B cell (primary cell): ENCODE measurements at regions not wholly inside any gene's neighbourhood (a gene's known extent, or its start where the extent isn't known, plus 50 kb on each side); places are given as distances from the start of the nearest gene placed in this dataset.

Source experiments
- ATAC-seq: fragments of 200-7000 bp; cut with Tn5 transposase; one replicate; pipeline ENCODE4 v1.10.0; 2021; ENCODE audit warnings: low read depth, mild to moderate bottlenecking, moderate number of reproducible peaks, moderate library complexity
- CTCF ChIA-PET: fragments of 350-600 bp; sonication (Branson Sonifier 250); formaldehyde crosslinking; loops from one replicate; lab custom pipeline; 2021; ENCODE audit warnings: antibody characterized with exemption, inconsistent platforms; lab: Charles Lee
- POLR2A ChIA-PET: fragments of 350-600 bp; sonication (Branson Sonifier 250); formaldehyde crosslinking; loops from one replicate; lab custom pipeline; 2021; ENCODE audit warnings: antibody characterized with exemption; lab: Charles Lee
- DNase-seq: peaks from one replicate; pipeline ENCODE4 v3.0.0; 2013
- H2AFZ ChIP-seq: 2 replicates; pipeline ENCODE4 v1.6.1; 2012; ENCODE audit warnings: mild to moderate bottlenecking, low read depth, low read length; ENCODE audit not compliant: insufficient read depth, poor library complexity, severe bottlenecking
- H3K27ac ChIP-seq, 2 donors: 1 replicate in 1 of 2; 2 replicates in 1 of 2; pipeline ENCODE4 v1.5.1; 2012 to 2013; ENCODE audit warnings: low read length in 2 of 2, mild to moderate bottlenecking in 2 of 2, moderate library complexity in 1 of 2
- H3K27me3 ChIP-seq, 4 experiments: fragments of 200-600 bp in 1 of 4; sonication (generic) in 1 of 4; replicated peaks in 1 of 4; 1 replicate in 2 of 4; 2 replicates in 2 of 4; pipeline versions ENCODE4 v1.6.1 to v1.7.0; 2013 to 2016; ENCODE audit warnings: low read length in 3 of 4, mild to moderate bottlenecking in 2 of 4, mixed read lengths in 1 of 4, moderate library complexity in 1 of 4; ENCODE audit not compliant: insufficient read depth in 4 of 4, control insufficient read depth in 3 of 4; ENCODE audit errors: control extremely low read depth in 1 of 4
- H3K36me3 ChIP-seq, 2 experiments: replicated peaks in 1 of 2; 1 replicate in 1 of 2; 2 replicates in 1 of 2; pipeline versions ENCODE4 v1.6.1 to v1.7.1; 2013; ENCODE audit warnings: low read length in 1 of 2; ENCODE audit not compliant: insufficient read depth in 2 of 2, control insufficient read depth in 1 of 2; ENCODE audit errors: control extremely low read depth in 1 of 2, extremely low read depth in 1 of 2
- H3K4me1 ChIP-seq, 2 donors: fragments of 200-600 bp in 1 of 2; sonication (generic) in 1 of 2; 1 replicate in 1 of 2; 2 replicates in 1 of 2; pipeline versions ENCODE4 v1.5.1 to v1.6.1; 2013 to 2017; ENCODE audit warnings: low read length in 2 of 2; ENCODE audit not compliant: control insufficient read depth in 2 of 2, insufficient read depth in 2 of 2
- H3K4me2 ChIP-seq: replicated peaks from 2 replicates; pipeline ENCODE3; 2012; ENCODE audit warnings: mild to moderate bottlenecking, low read depth, low read length; ENCODE audit not compliant: poor library complexity, severe bottlenecking
- H3K4me3 ChIP-seq, 5 experiments: fragments of 200-600 bp in 1 of 5; sonication (generic) in 1 of 5; 1 replicate in 3 of 5; 2 replicates in 2 of 5; pipeline versions ENCODE4 v1.5.1 to v1.7.0; 2011 to 2016; ENCODE audit warnings: low read length in 4 of 5, mild to moderate bottlenecking in 4 of 5, low read depth in 2 of 5, control low read depth in 1 of 5, moderate library complexity in 1 of 5; ENCODE audit not compliant: insufficient read depth in 1 of 5; ENCODE audit errors: control extremely low read depth in 1 of 5, extremely low read depth in 1 of 5
- H3K79me2 ChIP-seq: fragments of 200-600 bp; sonication (generic); one replicate; pipeline ENCODE4 v1.6.0; 2016; ENCODE audit warnings: low read length; ENCODE audit not compliant: control insufficient read depth, insufficient read depth
- H3K9ac ChIP-seq: fragments of 200-600 bp; sonication (generic); 2 replicates; pipeline ENCODE4 v1.6.1; 2017; ENCODE audit warnings: mild to moderate bottlenecking, low read length, moderate library complexity
- H3K9me3 ChIP-seq, 3 donors: one replicate each; pipeline versions ENCODE4 v1.6.1 to v1.7.1; 2013; ENCODE audit warnings: low read length in 2 of 3; ENCODE audit not compliant: control insufficient read depth in 2 of 3, insufficient read depth in 1 of 3; ENCODE audit errors: control extremely low read depth in 1 of 3
- H4K20me1 ChIP-seq: 2 replicates; pipeline ENCODE4 v1.6.0; 2012; ENCODE audit warnings: mild to moderate bottlenecking, low read length; ENCODE audit not compliant: insufficient read depth, control insufficient read depth, poor library complexity, severe bottlenecking
- H3K27ac Mint-ChIP-seq: one replicate; pipeline ENCODE4 v1.8.0; 2021; ENCODE audit warnings: mixed read lengths
- H3K27me3 Mint-ChIP-seq: one replicate; pipeline ENCODE4 v1.8.0; 2021; ENCODE audit warnings: mixed read lengths
- H3K4me1 Mint-ChIP-seq: one replicate; pipeline ENCODE4 v1.8.0; 2021; ENCODE audit warnings: mixed read lengths
- H3K4me3 Mint-ChIP-seq: one replicate; pipeline ENCODE4 v1.8.0; 2021; ENCODE audit warnings: mixed read lengths
- H3K9me3 Mint-ChIP-seq: one replicate; pipeline ENCODE4 v1.8.0; 2022; ENCODE audit warnings: mixed read lengths; ENCODE audit not compliant: insufficient read depth
- EZH2 ChIP-seq: IDR thresholded peaks from 2 replicates; pipeline ENCODE4 v1.6.1; 2012; ENCODE audit warnings: borderline replicate concordance, low read depth, mild to moderate bottlenecking, moderate library complexity, low read length; ENCODE audit not compliant: insufficient read depth, poor library complexity, severe bottlenecking
- WGBS: methylation state at CpG from one replicate; pipeline ENCODE4 v1.1.5; 2013; ENCODE audit warnings: missing lambda C conversion rate; ENCODE audit not compliant: insufficient coverage; 5-methylcytosine and 5-hydroxymethylcytosine counted together
- intact Hi-C: fragments of 100-400 bp; cut with micrococcal nuclease; formaldehyde crosslinking; loops from one replicate; pipeline ENCODE4 v1.10.0; 2022
- TF ChIP-seq, protein P1 (sequence below): fragments of 200-600 bp; IDR thresholded peaks from one replicate; pipeline ENCODE4 v1.8.0; 2022; ENCODE audit warnings: antibody characterized with exemption, mild to moderate bottlenecking

GRCh38 chr13:26837997-26838396 is 77.4 kb upstream of the GPR12 start:
- no peak overlapping the region for H3K4me2 ChIP-seq
- POLR2A ChIA-PET: no interaction called here
- no peak overlapping the region for H3K27ac Mint-ChIP-seq
- no peaks in the 10 kb centered on the region for H3K36me3 ChIP-seq
- no peak overlapping the region for H2AFZ ChIP-seq
- no peaks in the 10 kb centered on the region for H3K4me1 Mint-ChIP-seq
- H3K9ac ChIP-seq: no peak overlapping the region
- CTCF ChIA-PET: no interaction called here
- no peak overlapping the region for H3K4me3 ChIP-seq
- H3K4me3 Mint-ChIP-seq: no peak overlapping the region
- no peaks in the 10 kb centered on the region for H3K9me3 Mint-ChIP-seq
- H3K27me3 ChIP-seq: peaks cover 0 to 4% (median 0%) of the 10 kb centered on the region in 4 experiments
- intact Hi-C loops: no loop called here
- no peak for DNase-seq
- peaks cover 0 to 4% (median 0%) of the 10 kb centered on the region in 3 donors for H3K9me3 ChIP-seq
- H3K4me1 ChIP-seq: no peaks in the 10 kb centered on the region
- no peak for TF ChIP-seq EZH2
- TF ChIP-seq, protein P1, sequence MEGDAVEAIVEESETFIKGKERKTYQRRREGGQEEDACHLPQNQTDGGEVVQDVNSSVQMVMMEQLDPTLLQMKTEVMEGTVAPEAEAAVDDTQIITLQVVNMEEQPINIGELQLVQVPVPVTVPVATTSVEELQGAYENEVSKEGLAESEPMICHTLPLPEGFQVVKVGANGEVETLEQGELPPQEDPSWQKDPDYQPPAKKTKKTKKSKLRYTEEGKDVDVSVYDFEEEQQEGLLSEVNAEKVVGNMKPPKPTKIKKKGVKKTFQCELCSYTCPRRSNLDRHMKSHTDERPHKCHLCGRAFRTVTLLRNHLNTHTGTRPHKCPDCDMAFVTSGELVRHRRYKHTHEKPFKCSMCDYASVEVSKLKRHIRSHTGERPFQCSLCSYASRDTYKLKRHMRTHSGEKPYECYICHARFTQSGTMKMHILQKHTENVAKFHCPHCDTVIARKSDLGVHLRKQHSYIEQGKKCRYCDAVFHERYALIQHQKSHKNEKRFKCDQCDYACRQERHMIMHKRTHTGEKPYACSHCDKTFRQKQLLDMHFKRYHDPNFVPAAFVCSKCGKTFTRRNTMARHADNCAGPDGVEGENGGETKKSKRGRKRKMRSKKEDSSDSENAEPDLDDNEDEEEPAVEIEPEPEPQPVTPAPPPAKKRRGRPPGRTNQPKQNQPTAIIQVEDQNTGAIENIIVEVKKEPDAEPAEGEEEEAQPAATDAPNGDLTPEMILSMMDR: no peak
- ATAC-seq: no peak
- no peak overlapping the region for H3K27ac ChIP-seq
- H3K79me2 ChIP-seq: no peaks in the 10 kb centered on the region
- H4K20me1 ChIP-seq: no peaks in the 10 kb centered on the region
- WGBS: 94% methylated on average over 5 of the region's 6 CpGs
- H3K27me3 Mint-ChIP-seq: peaks cover 43% of the 10 kb centered on the region

GRCh38 chr13:26837102-26837501 is 76.5 kb upstream of the GPR12 start:
- no peaks in the 10 kb centered on the region for H4K20me1 ChIP-seq
- peaks cover 43% of the 10 kb centered on the region for H3K27me3 Mint-ChIP-seq
- DNase-seq: no peak
- H3K9me3 Mint-ChIP-seq: no peaks in the 10 kb centered on the region
- H3K36me3 ChIP-seq: no peaks in the 10 kb centered on the region
- no peak for ATAC-seq
- H3K9ac ChIP-seq: no peak overlapping the region
- WGBS: 100% methylated on average over 2 of the region's 3 CpGs
- H3K4me3 ChIP-seq: no peak overlapping the region
- H3K27ac Mint-ChIP-seq: no peak overlapping the region
- H3K4me1 ChIP-seq: no peaks in the 10 kb centered on the region
- H2AFZ ChIP-seq: no peak overlapping the region
- H3K79me2 ChIP-seq: no peaks in the 10 kb centered on the region
- H3K9me3 ChIP-seq: peaks cover 0 to 4% (median 0%) of the 10 kb centered on the region in 3 donors
- intact Hi-C loops: no loop called here
- H3K27me3 ChIP-seq: peaks cover 0 to 4% (median 0%) of the 10 kb centered on the region in 4 experiments
- no peak overlapping the region for H3K4me3 Mint-ChIP-seq
- ChIA-PET CTCF (no interaction called here), POLR2A (no interaction called here)
- H3K4me2 ChIP-seq: no peak overlapping the region
- H3K27ac ChIP-seq: no peak overlapping the region
- no peaks in the 10 kb centered on the region for H3K4me1 Mint-ChIP-seq
- TF ChIP-seq EZH2: no peak
- TF ChIP-seq, protein P1: no peak
